Cardiac septum (tissue), 1 donor: ENCODE measurements at regions not wholly inside any gene's neighbourhood (a gene's known extent, or its start where the extent isn't known, plus 50 kb on each side); places are given as distances from the start of the nearest gene placed in this dataset.
"Not testable (repeated sequence)": the region's sequence is repeated elsewhere in the genome, so short reads cannot be mapped to it uniquely, and the experiment has no call there.

Experiments
- DNase-seq: peaks from one replicate; pipeline ENCODE4 v3.0.0-alpha.2; 2020; ENCODE audit warnings: low spot score
- intact Hi-C: fragments of 100-400 bp; cut with DNase I; formaldehyde crosslinking; loops from one replicate; pipeline ENCODE4 v1.14.0; 2022
- donor health status: DM: no; HTN: no; CAD: no.

DNA sequence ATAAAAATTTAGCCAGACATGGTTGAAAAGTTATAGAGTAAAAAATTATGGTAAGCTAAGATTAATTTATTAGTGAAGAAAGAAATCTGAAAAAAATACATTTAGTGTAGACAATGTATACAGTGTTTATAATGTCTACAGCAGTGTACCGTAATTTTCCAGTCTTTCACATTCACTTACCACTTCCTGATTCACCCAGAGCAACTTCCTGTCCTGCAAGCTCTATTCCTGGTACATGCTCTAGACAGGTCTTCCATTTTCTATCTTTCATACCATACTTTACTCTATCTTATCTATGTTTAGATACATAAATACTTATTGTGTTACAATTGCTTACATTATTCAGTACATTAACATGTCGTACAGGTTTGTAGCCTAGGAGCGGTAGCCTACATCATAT is 1387.8 kb upstream of the ATXN8OS start:
- no peak for DNase-seq
- intact Hi-C loops: no loop called here

DNA sequence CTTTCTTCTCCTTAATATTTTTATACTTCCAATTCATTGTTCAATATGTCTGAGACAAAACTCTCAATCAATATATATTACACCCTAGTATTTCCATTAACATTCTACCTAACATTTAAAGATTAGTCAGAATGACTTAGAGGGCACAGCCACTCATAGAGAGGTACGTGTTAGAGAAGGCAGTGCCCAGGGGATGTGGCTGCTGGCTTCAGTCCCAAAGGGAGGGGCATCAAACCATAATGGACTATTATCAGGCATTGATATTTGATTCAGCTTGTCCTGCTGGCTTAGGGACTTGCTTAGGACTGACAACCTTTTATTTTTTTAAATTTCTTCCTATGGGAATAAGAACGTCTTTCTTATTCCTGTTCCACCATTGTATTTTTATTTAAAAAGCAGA is 1392.0 kb upstream of the ATXN8OS start:
- intact Hi-C loops: no loop called here
- DNase-seq: no peak

DNA sequence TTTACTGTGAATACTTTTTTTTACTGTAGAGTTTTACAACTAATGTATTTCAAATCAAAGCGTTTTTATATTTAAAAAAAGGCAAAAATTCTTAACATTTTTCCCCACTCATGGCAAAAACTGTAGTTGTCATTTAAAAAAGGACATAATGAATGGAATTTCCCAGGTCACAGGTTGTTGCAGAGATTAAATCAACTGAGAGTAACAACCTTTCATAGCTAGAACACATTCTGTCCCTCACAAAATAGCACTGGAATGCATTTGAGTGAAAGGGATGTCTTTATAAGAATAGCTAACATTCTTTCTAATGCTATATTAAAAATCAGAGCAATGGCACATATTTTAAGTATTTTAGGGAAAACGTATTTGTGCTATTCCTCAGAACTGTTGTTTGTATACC is 1393.3 kb upstream of the ATXN8OS start:
- intact Hi-C loops: no loop called here

DNA sequence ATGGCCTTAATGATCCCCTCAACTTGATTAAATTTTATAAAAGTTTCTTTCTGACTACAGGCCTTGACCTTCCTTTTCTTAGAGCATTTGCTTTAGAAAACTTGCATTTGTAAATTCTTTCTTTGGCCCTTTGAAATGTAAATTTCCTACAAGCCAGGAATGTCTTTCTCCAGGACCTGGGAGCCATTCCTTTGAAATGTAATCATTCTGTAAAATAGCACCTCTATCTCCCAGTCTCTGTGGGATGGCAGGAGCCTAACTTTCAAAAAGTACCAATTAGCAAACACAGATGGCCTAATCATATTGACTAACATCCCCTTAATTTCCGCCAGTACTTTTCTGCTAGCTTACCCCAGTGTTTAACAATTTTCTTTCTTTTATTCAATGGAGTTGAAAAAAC is 1394.2 kb upstream of the ATXN8OS start:
- no peak for DNase-seq
- intact Hi-C loops: no loop called here

More for the DNA sequence above, 1393.3 kb upstream of the ATXN8OS start:
- DNase-seq: no peak

DNA sequence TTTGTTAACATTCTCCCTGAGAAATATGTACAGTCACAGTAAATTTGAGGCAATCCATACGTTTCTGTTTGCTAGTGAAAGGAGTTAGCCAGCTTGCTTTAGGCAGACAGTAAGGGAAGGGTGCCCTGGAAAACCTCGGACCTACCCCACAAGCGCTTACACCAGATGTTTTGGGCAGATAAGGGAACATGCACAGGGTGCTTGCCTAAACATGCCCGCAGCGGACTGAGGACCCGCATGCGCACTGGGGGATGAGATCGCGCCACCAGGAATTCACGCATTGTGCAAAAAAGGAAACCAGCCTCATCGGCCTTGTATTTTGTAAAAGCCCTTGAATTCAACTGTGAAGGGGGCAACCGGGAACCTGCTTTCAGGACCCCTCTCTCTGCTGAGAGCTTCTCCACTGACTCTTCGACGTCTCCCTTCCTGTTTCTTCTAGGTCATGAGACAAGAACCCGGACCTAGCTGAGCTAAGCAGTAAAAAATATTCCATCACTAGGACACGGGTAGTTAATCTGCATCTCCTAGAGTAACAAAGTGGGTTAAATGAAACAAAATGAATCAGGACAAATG is 1399.2 kb upstream of the ATXN8OS start:
- intact Hi-C loops: no loop called here

DNA sequence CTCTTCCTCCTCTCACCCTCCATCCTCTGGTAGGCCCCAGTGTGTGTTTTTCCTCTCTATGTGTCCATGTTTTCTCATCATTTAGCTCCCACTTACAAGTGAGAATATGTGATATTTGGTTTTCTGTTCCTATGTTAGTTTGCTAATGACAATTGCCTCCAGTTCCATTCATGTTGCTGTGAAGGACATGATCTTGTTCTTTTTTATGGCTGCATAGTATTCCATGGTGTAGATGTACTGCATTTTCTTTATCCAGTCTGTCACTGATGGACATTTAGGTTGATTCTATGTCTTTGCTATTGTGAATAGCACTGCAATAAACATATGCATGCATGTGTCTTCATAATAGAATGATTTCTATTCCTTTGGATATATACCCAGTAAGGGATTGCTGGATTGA is 1401.6 kb upstream of the ATXN8OS start:
- DNase-seq, intact Hi-C loops: not testable (repeated sequence)

More for the DNA sequence above, 1399.2 kb upstream of the ATXN8OS start:
- no peak for DNase-seq

DNA sequence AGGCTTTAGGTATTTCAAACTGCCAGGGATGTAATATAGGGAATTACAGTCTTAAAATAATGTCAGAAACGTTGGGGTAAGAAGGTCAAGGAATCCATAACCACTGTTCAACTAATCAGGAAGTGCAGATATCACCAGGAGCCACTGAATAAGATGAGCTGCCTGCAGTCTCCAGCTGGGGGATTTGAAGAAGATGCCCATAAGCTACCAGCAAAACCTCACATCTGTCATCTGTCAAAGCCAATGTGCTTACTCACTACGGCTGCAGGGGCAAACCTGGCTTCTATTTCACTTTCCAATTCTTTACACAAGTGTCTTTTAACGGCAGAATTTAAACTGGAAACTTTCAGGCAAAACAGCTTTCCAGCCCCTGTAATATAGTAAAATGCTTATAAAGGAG is 1410.1 kb upstream of the ATXN8OS start:
- no peak for DNase-seq
- intact Hi-C loops: no loop called here

DNA sequence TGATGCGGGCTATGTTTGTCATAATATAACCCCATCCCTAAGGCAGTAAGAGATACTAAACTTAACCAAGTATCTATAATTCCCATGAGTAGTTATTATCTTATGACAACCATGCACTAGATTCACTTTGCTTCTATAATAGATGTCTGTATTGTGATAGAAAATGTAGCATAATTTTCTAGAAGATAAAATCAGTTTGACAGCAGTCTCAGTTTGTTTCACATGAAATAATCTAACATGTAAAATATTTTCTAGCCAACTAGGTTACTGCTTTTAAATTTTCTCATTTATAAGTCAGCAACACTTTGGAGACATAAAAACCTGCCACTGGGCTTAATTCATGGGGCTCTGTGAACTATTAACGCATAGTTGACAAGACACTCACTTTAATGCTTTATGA is 1410.7 kb upstream of the ATXN8OS start:
- intact Hi-C loops: no loop called here
- no peak for DNase-seq

DNA sequence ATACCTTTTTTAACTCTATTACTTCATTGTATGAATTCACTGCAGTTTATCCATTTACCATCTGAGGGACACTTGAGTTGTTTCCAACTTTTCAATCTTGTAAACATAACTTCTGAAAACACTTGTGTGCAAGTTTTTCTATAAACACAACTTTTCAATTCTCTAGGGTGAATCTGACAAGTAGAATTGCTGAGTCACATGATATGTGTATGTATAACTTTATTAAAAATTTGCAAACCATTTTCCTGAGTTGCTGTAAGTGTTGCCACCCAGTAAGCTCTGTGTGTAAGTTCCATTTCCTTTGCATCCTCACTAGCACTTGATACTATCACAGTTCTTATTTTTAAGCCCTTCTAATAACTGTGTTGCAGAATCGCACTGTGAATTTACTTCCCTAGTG is 1415.6 kb upstream of the ATXN8OS start:
- intact Hi-C loops: no loop called here

DNA sequence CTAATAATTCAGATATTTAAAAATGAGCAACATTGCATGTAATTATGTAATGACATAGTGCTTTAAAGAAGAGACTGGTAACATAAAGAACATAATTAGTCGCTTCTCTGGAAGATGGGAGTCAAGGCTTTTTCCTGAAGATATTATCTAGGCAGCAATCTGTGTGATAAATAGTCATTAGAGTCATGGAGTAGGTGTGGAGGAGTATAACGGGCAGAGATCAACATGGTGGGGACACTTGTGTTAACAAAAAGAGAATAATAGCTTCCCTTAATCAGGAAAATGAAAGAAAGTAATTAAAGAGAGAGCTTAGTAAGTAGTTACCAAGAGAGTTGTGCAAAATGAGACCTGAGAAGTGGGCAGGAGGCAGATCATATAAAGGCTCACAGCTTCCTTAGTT is 1417.1 kb upstream of the ATXN8OS start:
- intact Hi-C loops: no loop called here
- no peak for DNase-seq

More for the DNA sequence above, 1415.6 kb upstream of the ATXN8OS start:
- no peak for DNase-seq

DNA sequence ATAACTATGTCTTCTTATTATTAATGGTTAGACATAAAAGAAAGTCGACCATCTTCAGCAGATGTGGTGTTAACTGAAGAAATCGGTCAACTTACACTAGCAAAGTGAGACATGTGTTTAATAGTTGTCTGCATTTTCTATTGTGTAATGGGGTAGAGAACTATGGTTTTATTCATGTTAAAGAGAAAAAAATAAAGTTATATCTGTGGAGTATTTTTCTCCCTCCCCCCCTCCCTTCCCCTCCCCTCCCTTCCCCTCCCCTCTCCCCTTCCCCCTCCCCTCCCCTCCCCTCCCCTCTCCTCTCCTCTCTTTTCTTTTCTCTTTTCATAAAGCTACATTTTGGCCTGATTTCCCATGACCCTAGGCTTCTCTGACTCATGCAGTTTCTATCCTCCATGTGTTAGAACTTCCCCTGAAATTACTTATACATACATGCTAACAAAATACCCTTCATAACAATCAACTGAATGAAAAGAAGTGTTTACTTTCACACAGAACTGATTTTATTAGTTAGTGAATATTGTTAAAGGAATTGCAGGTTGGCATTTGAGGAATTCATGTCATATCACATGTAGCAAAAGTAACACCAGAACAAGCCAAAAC is 1431.0 kb upstream of the ATXN8OS start:
- intact Hi-C loops: no loop called here
- no peak for DNase-seq

DNA sequence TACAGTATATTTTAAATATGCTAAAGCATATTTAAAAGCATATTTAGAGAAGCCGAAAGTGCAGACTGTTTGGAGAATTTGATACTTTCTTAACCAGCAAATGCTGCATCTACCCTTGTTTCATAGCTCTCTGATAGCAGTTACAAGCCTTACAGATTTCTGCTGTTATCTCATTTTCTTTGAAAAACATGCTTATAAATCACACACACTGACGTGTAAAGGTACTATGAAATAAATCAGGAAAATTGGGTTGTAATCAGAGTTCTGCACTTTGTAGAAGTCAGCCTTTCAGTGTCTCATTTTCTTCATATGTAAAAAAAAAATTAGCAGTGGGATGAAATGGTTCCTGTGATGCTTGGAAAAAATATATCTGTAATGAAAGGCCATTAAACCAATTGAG is 1432.4 kb upstream of the ATXN8OS start:
- intact Hi-C loops: no loop called here
- no peak for DNase-seq

DNA sequence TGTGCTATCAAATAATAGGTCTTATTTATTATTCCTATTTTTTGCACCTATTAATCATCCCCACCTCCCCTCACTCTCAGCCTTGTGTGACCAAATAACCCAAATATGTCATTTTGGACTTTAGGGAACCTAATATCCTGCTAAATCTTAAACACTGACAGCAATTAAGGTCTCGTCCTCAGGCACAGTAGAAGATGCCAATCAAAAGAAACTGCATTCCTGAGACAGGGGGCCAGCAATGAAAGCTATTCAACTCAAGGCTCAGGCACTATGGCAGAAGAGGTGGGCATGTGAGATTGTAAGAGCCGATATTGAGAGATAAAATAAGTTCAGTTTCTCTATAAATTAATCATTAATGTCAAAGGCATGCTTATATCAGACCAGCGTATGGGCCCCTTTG is 1437.7 kb upstream of the PCDH9 start:
- intact Hi-C loops: no loop called here
- no peak for DNase-seq

DNA sequence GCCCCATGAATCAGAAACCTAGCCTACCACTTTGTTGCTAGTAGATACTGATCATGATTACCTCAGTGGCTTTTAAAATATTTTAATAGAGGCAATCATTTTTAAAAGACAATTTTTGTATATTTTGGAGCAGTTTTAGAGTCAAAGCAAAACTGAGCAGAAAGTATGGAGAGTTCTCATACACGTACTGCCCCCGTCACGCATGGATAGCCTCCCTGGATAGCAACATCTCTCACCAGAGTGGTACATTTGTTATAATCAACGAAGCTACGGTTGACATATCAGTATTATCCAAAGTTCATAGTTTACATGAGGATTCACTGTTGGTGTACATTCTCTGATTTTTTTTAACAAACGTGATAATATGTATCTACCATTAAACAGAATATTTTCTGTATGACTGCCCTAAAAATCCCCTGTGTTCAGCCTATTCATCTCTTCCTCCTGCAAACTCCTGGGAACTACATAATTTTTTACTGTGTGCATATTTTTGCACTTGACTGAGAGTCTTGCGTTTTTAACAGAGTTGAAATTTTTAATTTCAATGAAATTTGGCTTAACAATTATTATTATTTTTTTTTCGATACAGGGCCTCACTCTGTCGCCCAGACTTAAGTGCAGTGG is 1436.8 kb upstream of the PCDH9 start:
- intact Hi-C loops: no loop called here

DNA sequence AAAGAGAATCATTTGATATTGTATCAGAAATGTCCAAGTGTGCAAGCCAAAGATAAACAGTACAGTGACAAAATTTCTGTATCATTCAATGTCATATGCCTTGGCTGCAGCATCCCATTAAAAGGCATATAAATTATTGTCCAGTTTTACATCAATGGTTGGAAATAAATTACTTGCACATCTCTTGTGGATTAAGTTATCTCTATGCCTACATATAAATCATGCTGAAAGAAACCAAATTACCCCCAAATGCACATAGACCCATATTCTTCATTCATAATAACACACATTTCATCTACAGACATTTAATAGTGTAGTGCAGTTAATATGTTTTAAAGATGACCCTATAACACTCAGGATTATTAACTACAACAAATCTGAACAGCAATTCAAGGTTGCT is 1415.7 kb upstream of the PCDH9 start:
- DNase-seq: no peak
- intact Hi-C loops: no loop called here

More for the DNA sequence above, 1436.8 kb upstream of the PCDH9 start:
- DNase-seq: no peak

DNA sequence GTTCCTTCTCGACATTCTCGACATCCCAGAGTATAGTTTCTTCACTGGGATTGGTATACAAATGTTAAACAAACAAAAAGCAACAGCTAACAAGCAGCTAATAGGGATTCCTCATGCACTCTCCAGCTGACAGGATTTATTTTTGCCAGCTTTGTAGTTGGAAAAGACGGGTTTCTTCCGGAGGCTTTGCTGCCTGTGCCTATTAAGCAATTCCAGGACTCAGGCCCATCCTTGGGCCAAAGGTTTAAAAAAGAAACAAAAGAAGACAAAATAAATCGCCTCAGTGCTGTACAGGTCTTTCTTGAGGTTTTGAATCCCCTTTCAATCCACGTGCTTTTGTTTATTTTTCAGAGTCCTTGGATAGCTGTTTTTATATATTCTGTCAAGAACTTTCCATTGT is 1414.5 kb upstream of the PCDH9 start:
- intact Hi-C loops: no loop called here

DNA sequence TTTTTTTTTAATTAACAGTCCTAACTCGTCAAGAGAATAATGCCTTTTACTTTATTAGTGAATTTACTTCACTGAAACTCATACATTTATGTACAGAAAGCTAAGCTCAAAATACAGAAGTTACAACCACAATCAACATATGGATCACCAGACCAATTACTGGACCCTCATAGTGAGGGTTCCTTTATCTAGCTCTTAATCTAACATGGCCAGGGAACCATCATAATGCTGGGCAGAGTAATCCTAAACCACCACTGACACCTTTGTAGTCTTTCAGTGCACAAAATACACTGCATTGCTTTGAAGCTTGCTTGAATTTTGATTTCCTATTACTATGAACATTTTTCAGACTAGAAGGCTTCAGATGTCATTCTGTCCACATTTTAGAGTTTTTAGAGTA is 1406.6 kb upstream of the PCDH9 start:
- no peak for DNase-seq
- intact Hi-C loops: no loop called here

More for the DNA sequence above, 1414.5 kb upstream of the PCDH9 start:
- no peak for DNase-seq

DNA sequence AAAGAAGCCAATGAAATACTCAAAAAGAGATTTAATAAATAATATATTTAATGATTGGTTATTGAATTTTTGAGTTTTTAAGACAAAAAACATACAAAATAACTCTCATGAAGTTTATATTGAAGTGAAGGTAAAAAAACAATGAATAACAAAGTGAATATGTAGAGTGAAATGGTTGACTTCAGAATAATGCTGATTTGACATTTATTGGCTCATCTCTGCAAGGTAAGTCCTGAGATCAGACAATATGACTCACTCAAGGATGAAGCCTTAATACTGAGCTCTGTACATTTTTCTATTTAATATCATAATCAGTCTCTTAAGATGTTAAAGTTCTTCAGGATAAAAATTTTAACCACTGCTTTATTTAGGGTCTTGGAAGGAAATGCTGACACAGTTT is 1398.9 kb upstream of the PCDH9 start:
- DNase-seq: no peak
- intact Hi-C loops: no loop called here

DNA sequence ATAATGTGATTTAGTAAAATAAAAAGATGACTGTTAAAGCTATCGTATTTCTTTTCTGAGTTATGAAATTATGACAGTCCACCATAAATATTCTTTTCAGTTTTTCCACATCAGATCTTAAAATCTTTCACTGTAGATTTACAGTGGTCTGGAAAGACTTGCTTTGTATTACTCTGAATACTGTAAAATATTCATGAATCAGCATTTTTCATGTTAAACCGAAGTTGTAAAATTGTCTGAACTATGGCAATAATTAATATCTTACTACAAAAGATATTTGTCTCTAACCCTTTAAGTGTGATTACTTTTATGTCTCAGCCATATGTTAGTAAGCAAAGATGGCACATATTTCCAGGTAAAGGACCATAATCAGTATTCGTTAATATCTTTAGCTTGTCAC is 1397.2 kb upstream of the PCDH9 start:
- intact Hi-C loops: no loop called here
- DNase-seq: no peak

DNA sequence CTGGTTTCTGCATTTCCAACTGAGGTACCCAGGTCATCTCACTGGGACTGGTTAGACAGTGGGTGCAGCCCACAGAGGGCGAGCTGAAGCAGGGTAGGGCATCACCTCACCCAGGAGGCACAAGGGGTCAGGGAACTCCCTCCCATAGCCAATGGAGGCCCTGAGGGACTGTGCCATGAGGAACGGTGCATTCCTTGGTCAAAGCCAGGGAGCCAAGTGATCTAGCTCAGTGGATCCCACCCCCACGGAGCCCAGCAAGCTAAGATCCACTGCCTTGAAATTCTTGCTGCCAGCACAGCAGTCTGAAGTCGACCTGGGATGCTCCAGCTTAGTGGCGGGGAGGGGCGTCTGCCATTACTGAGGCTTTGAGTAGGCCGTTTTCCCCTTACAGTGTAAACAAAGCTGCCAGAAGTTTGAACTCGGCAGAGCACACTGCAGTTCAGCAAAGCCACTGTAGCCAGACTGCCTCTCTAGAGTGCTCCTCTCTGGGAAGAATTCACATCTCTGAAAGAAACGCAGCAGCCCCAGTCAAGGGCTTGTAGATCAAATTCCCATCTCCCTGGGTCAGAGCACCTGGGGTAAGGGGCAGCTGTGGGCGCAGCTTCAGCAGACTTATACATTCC is 1386.6 kb upstream of the PCDH9 start:
- no peak for DNase-seq
- intact Hi-C loops: no loop called here

DNA sequence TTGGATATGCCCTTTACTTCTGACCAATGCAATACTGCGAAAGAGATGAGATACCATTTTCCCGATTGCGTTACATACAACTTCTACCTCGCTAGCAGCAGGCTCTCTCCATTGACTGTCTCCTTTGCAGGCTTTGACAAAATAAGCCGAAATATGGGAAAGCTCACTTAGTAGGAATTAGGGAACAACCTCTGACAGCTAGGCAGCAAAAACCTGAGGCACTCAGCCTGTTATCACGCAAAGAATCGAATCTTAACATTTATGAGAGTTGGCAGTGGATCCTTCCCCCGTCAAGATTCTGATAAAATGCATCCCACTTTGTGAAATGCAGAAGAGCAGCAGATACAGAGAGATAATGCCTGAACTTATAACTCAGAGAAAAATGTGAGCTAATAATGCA is 1379.5 kb upstream of the PCDH9 start:
- DNase-seq: no peak
- intact Hi-C loops: no loop called here
